ENCODE measurements at regions not wholly inside any gene's neighbourhood (a gene's known extent, or its start where the extent isn't known, plus 50 kb on each side); places are given as distances from the start of the nearest gene placed in this dataset.

GRCh38 chr11:103644676-103645075, 391.8 kb upstream of the DDI1 start:
- 39% methylated on average over 13 of the region's 20 CpGs for WGBS (ENCODE audit: low lambda C conversion rate)
- no peak overlapping the region for H3K27ac ChIP-seq (ENCODE audit: extremely low read length, insufficient read depth, low read length)
- H3K36me3 ChIP-seq (replicated peaks in 1 of 2; ENCODE audit: control insufficient read depth in 1 of 2, insufficient read depth in 2 of 2, low read length in 2 of 2) = no peaks in the 10 kb centered on the region
- ATAC-seq (no peak), FAIRE-seq (no peak), DNase-seq (ENCODE audit: low spot score) (no peak)
- no peaks in the 10 kb centered on the region for H3K79me2 ChIP-seq (ENCODE audit: insufficient read depth, low read length)
- H3K4me3 ChIP-seq (replicated peaks in 1 of 3; ENCODE audit: insufficient read depth in 1 of 3, low read depth in 2 of 3, low read length in 3 of 3) = no peak overlapping the region
- BruUV-seq (replicated peaks) = no TSS peak
- in situ Hi-C loops (cut with HindIII; ENCODE audit: extremely low pct_ligation_motif_present, low pct_unique_long_range_greater_than_20kb) (no loop called here), intact Hi-C loops (cut with micrococcal nuclease; ENCODE audit: unreplicated experiment) (loop anchor here (5.0 kb wide), 1 partner anchor 1888 kb away; no protein-coding TSS in a partner anchor)
- H3K4me1 ChIP-seq (ENCODE audit: insufficient read depth, low read length) = no peaks in the 10 kb centered on the region
- H4K20me1 ChIP-seq (ENCODE audit: insufficient read depth, low read length) = no peaks in the 10 kb centered on the region
- ChIA-PET POLR2A (no interaction called here), CTCF (ENCODE audit: low intra/inter-chr PET ratio, low total read pairs) (no interaction called here)
- H2AFZ ChIP-seq (ENCODE audit: low read length) = no peak overlapping the region
- H3K27me3 ChIP-seq (ENCODE audit: control insufficient read depth in 1 of 2, insufficient read depth in 2 of 2, low read length in 2 of 2) = no peaks in the 10 kb centered on the region; a peak in 1 of 5 replicates
- H3K9me3 ChIP-seq (ENCODE audit: low read length) = peaks cover 12% of the 10 kb centered on the region
- H3K9ac ChIP-seq (ENCODE audit: insufficient read depth, low read depth, low read length) = no peak overlapping the region
- H3K4me2 ChIP-seq (ENCODE audit: low read depth, low read length) = no peak overlapping the region
- TF ChIP-seq ZNF441 (CRISPR knock-in tag; IDR thresholded peaks at IDR 0.05; ENCODE audit: borderline replicate concordance) (no peak), TCF7 (IDR thresholded peaks at IDR 0.05; ENCODE audit: low read depth) (no peak), PAWR (CRISPR knock-in tag; IDR thresholded peaks at IDR 0.05; ENCODE audit: borderline replicate concordance) (no peak), RAD21 (CRISPR knock-in tag; IDR thresholded peaks at IDR 0.05) (no peak), POLR2AphosphoS5 (IDR thresholded peaks at IDR 0.05; ENCODE audit: low read depth, low read length) (no peak), U2AF1 (optimal IDR thresholded peaks at IDR 0.05; ENCODE audit: low read depth, low read length) (no peak), ATF3 (CRISPR knock-in tag; IDR thresholded peaks at IDR 0.05) (no peak), SSRP1 (CRISPR knock-in tag; IDR thresholded peaks at IDR 0.05) (no peak), ZNF33A (CRISPR knock-in tag; IDR thresholded peaks at IDR 0.05; ENCODE audit: borderline replicate concordance) (no peak), ZNF577 (CRISPR knock-in tag; IDR thresholded peaks at IDR 0.05; ENCODE audit: borderline replicate concordance, low read depth) (no peak), ZNF276 (CRISPR knock-in tag; IDR thresholded peaks at IDR 0.05; ENCODE audit: low read depth) (no peak), ZNF614 (CRISPR knock-in tag; IDR thresholded peaks at IDR 0.05; ENCODE audit: borderline replicate concordance) (no peak), NCOA2 (CRISPR knock-in tag; IDR thresholded peaks at IDR 0.05) (no peak), SMAD3 (CRISPR knock-in tag; IDR thresholded peaks at IDR 0.05) (no peak), ZNF678 (CRISPR knock-in tag; IDR thresholded peaks at IDR 0.05) (no peak), KDM5A (IDR thresholded peaks at IDR 0.05; ENCODE audit: borderline replicate concordance, low read length) (no peak), AKNA (CRISPR knock-in tag; IDR thresholded peaks at IDR 0.05; ENCODE audit: borderline replicate concordance) (no peak), REXO4 (CRISPR knock-in tag; IDR thresholded peaks at IDR 0.05; ENCODE audit: borderline replicate concordance) (no peak), ZNF275 (CRISPR knock-in tag; IDR thresholded peaks at IDR 0.05; ENCODE audit: borderline replicate concordance) (no peak)

Data from HepG2 (cell line).